OCI-LY3 (cell line): ENCODE measurements at regions not wholly inside any gene's neighbourhood (a gene's known extent, or its start where the extent isn't known, plus 50 kb on each side); places are given as distances from the start of the nearest gene placed in this dataset.

Source experiments
- CTCF ChIP-seq: fragments of 200-600, 300-600 bp; sonication (generic); IDR thresholded peaks from 2 replicates; pipeline ENCODE4 v1.5.1; 2014; ENCODE audit warnings: antibody characterized with exemption, low read length, low read depth
- EZH2phosphoT487 ChIP-seq: fragments of 200-600 bp; shearing (Covaris generic); IDR thresholded peaks from 2 replicates; pipeline ENCODE4 v1.6.1; 2018; ENCODE audit warnings: antibody characterized with exemption, mixed run types, low read depth

GRCh38 chr9:19918630-19919029, 129.8 kb upstream of the SLC24A2 start:
- TF ChIP-seq EZH2phosphoT487: no peak
- TF ChIP-seq CTCF: no peak
